A549 (cell line): ENCODE measurements at regions not wholly inside any gene's neighbourhood (a gene's known extent, or its start where the extent isn't known, plus 50 kb on each side); places are given as distances from the start of the nearest gene placed in this dataset.
A peak's percentile ranks its signal among the peaks of the same experiment; 100 is the strongest.

Experiments used
- ATAC-seq, 2 experiments: fragments of 200-7000 bp in 1 of 2; fragments of >200 bp in 1 of 2; cut with Nextera tagmentation in 1 of 2; cut with Tn5 transposase in 1 of 2; 3 replicates each; pipeline versions ENCODE4 v1.8.0 to v1.9.1; 2018 to 2020; ENCODE audit warnings: mild to moderate bottlenecking in 1 of 2, moderate library complexity in 1 of 2
- CTCF ChIA-PET: fragments of 300-600 bp; sonication (Branson Sonifier 250); formaldehyde crosslinking; extraction: SDS; loops from one replicate; lab custom pipeline; 2021; ENCODE audit warnings: antibody characterized with exemption, inconsistent platforms; lab: Yijun Ruan, JAX
- POLR2A ChIA-PET: fragments of 350-600 bp; formaldehyde crosslinking; extraction: SDS; loops from one replicate; lab custom pipeline; 2021; ENCODE audit warnings: antibody characterized with exemption, inconsistent platforms; lab: Yijun Ruan, JAX
- DNase-seq, 2 experiments: peaks; one replicate each; pipeline versions ENCODE4 v3.0.0 to v3.0.0-alpha.2; 2011 to 2016; ENCODE audit warnings: low read depth in 1 of 2, low spot score in 1 of 2
- FAIRE-seq: peaks from 2 replicates; lab custom pipeline; 2011; peaks lifted over from hg19 to GRCh38; lab: Jason Lieb, UNC
- H3K27ac ChIP-seq, 2 experiments: fragments of >200 bp; sonication (Bioruptor Twin); formaldehyde crosslinking; 3 replicates each; pipeline ENCODE4 v1.5.1; 2016 to 2017
- H3K4me1 ChIP-seq: fragments of >200 bp; sonication (Bioruptor Twin); formaldehyde crosslinking; 3 replicates; pipeline ENCODE4 v1.6.1; 2016
- H3K4me2 ChIP-seq: fragments of >200 bp; sonication (Bioruptor Twin); formaldehyde crosslinking; 3 replicates; pipeline ENCODE4 v1.6.1; 2016
- H3K4me3 ChIP-seq: fragments of >200 bp; sonication (Bioruptor Twin); formaldehyde crosslinking; 3 replicates; pipeline ENCODE4 v1.5.1; 2016
- H3K9me3 ChIP-seq: fragments of >200 bp; sonication (Bioruptor Twin); formaldehyde crosslinking; 3 replicates; pipeline ENCODE4 v1.6.1; 2016
- ATOH8 ChIP-seq: fragments of 250-450 bp; sonication (Bioruptor Pico); IDR thresholded peaks from 2 replicates; pipeline ENCODE4 v1.5.0; 2020; ENCODE audit warnings: low read depth, mild to moderate bottlenecking, moderate library complexity
- BHLHE40 ChIP-seq: IDR thresholded peaks from 2 replicates; pipeline ENCODE4 v1.6.1; 2012; ENCODE audit warnings: low read depth, low read length, inconsistent platforms
- EHF ChIP-seq: fragments of 250-450 bp; sonication (Bioruptor Pico); IDR thresholded peaks from 2 replicates; pipeline ENCODE4 v1.5.0; 2020; ENCODE audit warnings: mild to moderate bottlenecking
- EHMT2 ChIP-seq: fragments of 200-600 bp; sonication (generic); IDR thresholded peaks from 2 replicates; pipeline ENCODE4 v1.6.1; 2016; ENCODE audit warnings: antibody characterized with exemption, low read depth, mild to moderate bottlenecking, moderate library complexity
- EP300 ChIP-seq, 2 experiments: fragments of >200 bp; sonication (Bioruptor Twin); formaldehyde crosslinking; IDR thresholded peaks; 2 replicates in 1 of 2; 3 replicates in 1 of 2; pipeline ENCODE4 v1.6.1; 2016 to 2017
- ESRRA ChIP-seq: fragments of 150-350 bp; IDR thresholded peaks from 2 replicates; pipeline ENCODE4 v1.6.1; 2014; ENCODE audit warnings: mild to moderate bottlenecking, low read length, borderline replicate concordance
- FOSB ChIP-seq: fragments of 250-450 bp; sonication (Bioruptor Pico); IDR thresholded peaks from 2 replicates; pipeline ENCODE4 v1.5.0; 2020; ENCODE audit warnings: mild to moderate bottlenecking, moderate library complexity
- FOSL2 ChIP-seq, 2 experiments: fragments of 450-650 bp in 1 of 2; fragments of >200 bp in 1 of 2; sonication (Bioruptor Twin) in 1 of 2; formaldehyde crosslinking; IDR thresholded peaks; 2 replicates each; pipeline versions ENCODE4 v1.5.0 to v1.6.1; 2016 to 2020; ENCODE audit warnings: mild to moderate bottlenecking in 1 of 2, moderate library complexity in 1 of 2
- HOXB13 ChIP-seq: fragments of 250-450 bp; sonication (Bioruptor Pico); IDR thresholded peaks from 2 replicates; pipeline ENCODE4 v1.5.0; 2020; ENCODE audit warnings: low read depth, mild to moderate bottlenecking, moderate library complexity
- JUN ChIP-seq, 2 experiments: fragments of >200 bp; sonication (Bioruptor Twin); formaldehyde crosslinking; IDR thresholded peaks; 2 replicates in 1 of 2; 3 replicates in 1 of 2; pipeline ENCODE4 v1.6.1; 2016 to 2017
- KDM1A ChIP-seq: fragments of 200-600 bp; sonication (generic); IDR thresholded peaks from 2 replicates; pipeline ENCODE4 v1.6.1; 2016; ENCODE audit warnings: low read depth, mild to moderate bottlenecking
- MAFK ChIP-seq: fragments of 450-650 bp; IDR thresholded peaks from 2 replicates; pipeline ENCODE4 v1.6.1; 2014; ENCODE audit not compliant: partially characterized antibody
- MAZ ChIP-seq: fragments of 150-350 bp; IDR thresholded peaks from 2 replicates; pipeline ENCODE4 v1.6.1; 2014; ENCODE audit warnings: antibody characterized with exemption, low read depth, low read length, borderline replicate concordance
- MYC ChIP-seq: IDR thresholded peaks from 2 replicates; pipeline ENCODE4 v1.6.1; 2012; ENCODE audit warnings: mild to moderate bottlenecking, inconsistent platforms, low read length, improper control_type of control experiment, borderline replicate concordance
- NFE2L2 ChIP-seq: fragments of 150-350 bp; conservative IDR thresholded peaks from 2 replicates; pipeline ENCODE4 v1.6.1; 2014; ENCODE audit warnings: low read length
- NPAS2 ChIP-seq: fragments of 250-450 bp; sonication (Bioruptor Pico); IDR thresholded peaks from 2 replicates; pipeline ENCODE4 v1.8.0; 2022; ENCODE audit warnings: mild to moderate bottlenecking, moderate library complexity, borderline replicate concordance
- PHF8 ChIP-seq: fragments of 200-600 bp; sonication (generic); IDR thresholded peaks from 2 replicates; pipeline ENCODE4 v1.6.1; 2016; ENCODE audit warnings: low read depth, mild to moderate bottlenecking, antibody characterized with exemption, moderate library complexity, borderline replicate concordance
- RCOR1 ChIP-seq: fragments of 150-350 bp; IDR thresholded peaks from 2 replicates; pipeline ENCODE4 v1.6.1; 2014; ENCODE audit warnings: antibody characterized with exemption, low read length, low read depth
- RFX5 ChIP-seq: fragments of 450-650 bp; IDR thresholded peaks from 2 replicates; pipeline ENCODE4 v1.7.1; 2014; ENCODE audit warnings: antibody characterized with exemption, mild to moderate bottlenecking, moderate library complexity
- RNF2 ChIP-seq: fragments of 200-600 bp; sonication (generic); IDR thresholded peaks from 2 replicates; pipeline ENCODE4 v1.6.1; 2016; ENCODE audit warnings: low read depth, mild to moderate bottlenecking, antibody characterized with exemption, moderate library complexity, borderline replicate concordance
- TFCP2L1 ChIP-seq: fragments of 250-450 bp; sonication (Bioruptor Pico); IDR thresholded peaks from 2 replicates; pipeline ENCODE4 v1.5.0; 2021; ENCODE audit warnings: mild to moderate bottlenecking
- WGBS: methylation state at CpG from one replicate; pipeline ENCODE4 v1.1.6; 2017; ENCODE audit errors: missing lambda C conversion rate; 5-methylcytosine and 5-hydroxymethylcytosine counted together
- TF ChIP-seq, protein P1 (sequence below): fragments of 200-600 bp; sonication (generic); IDR thresholded peaks from 2 replicates; pipeline ENCODE4 v1.6.1; 2016; ENCODE audit warnings: antibody characterized with exemption, mild to moderate bottlenecking, moderate library complexity

- peaks cover 7% of the 10 kb centered on the region; the same call in 1 of the 3 replicates for H3K4me1 ChIP-seq
- DNase-seq: no peak
- no peak overlapping the region for H3K4me3 ChIP-seq
- peak overlapping the region; percentile 21; the same call in 1 of the 3 replicates for H3K4me2 ChIP-seq
- CTCF ChIA-PET: interaction anchor here (0.6 kb wide), 1 partner anchor 442 kb away, joined by 3 read pairs; no protein-coding TSS in a partner anchor
- H3K27ac ChIP-seq: no peak overlapping the region
- H3K9me3 ChIP-seq: no peaks in the 10 kb centered on the region
- no peak for TF ChIP-seq EHMT2
- POLR2A ChIA-PET: no interaction called here
- no peak for FAIRE-seq
- no peak for ATAC-seq
Observed at GRCh38 chr6:74585753-74586152, 620.1 kb downstream of the COL12A1 start.

DNA sequence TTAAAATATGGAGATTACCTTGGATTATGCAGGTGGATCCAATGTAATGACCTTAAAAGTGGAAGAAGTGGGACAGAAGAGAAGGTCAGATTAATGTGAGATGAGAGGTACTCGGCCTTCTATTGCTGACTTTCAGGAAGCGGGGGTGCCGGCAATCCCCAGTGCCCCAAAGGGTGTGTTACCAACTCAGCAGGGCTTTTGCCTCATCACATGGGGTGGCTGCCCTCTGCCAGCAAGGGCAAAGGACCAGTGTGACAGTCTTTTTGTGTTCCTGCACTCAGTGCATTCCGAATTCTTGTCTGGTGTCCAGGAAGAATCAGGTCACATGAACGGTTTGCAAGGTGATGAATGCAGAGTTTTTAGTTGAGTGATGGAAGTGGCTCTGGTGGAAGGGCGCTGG, 624.2 kb downstream of the COL12A1 start:
- Histone ChIP-seq H3K4me2 (no peak overlapping the region), H3K9me3 (no peaks in the 10 kb centered on the region), H3K27ac (no peak overlapping the region), H3K4me3 (no peak overlapping the region)
- CTCF ChIA-PET: no interaction called here
- WGBS: 76% methylated on average over 6 of the region's 6 CpGs
- ATAC-seq (no peak), DNase-seq (no peak)
- TF ChIP-seq RNF2: no peak
- no peak for TF ChIP-seq NPAS2 (CRISPR knock-in tag)
- no peak for TF ChIP-seq RCOR1
- TF ChIP-seq, all 56 proteins: peak for 0
- FAIRE-seq: no peak
- peaks cover 30% of the 10 kb centered on the region for H3K4me1 ChIP-seq
- POLR2A ChIA-PET: no interaction called here

GRCh38 chr6:74579794-74580193, 626.1 kb downstream of the COL12A1 start:
- POLR2A ChIA-PET: no interaction called here
- no peak for TF ChIP-seq PHF8
- TF ChIP-seq, all 56 proteins: peak for 0
- 80% methylated on average over 3 of the region's 3 CpGs for whole genome bisulfite sequencing
- Histone ChIP-seq H3K4me2 (0 out of 3 replicates have a peak overlapping the region, but pooled peaks have one; percentile 3), H3K4me1 (peaks cover 22% of the 10 kb centered on the region), H3K4me3 (no peak overlapping the region), H3K9me3 (no peaks in the 10 kb centered on the region), H3K27ac (no peak overlapping the region)
- ATAC-seq (no peak), DNase-seq (no peak), FAIRE-seq (no peak)
- CTCF ChIA-PET: no interaction called here

- no peak overlapping the region for H3K4me3 ChIP-seq
- CTCF ChIA-PET: no interaction called here
- peaks cover 22% of the 10 kb centered on the region for H3K4me1 ChIP-seq
- POLR2A ChIA-PET: no interaction called here
- H3K9me3 ChIP-seq: no peaks in the 10 kb centered on the region
- peak overlapping the region; percentile 30; the same call in 1 of the 3 replicates for H3K4me2 ChIP-seq
- 0 out of 6 replicates have a peak overlapping the region, but pooled peaks of 1 of the 2 experiments have one; percentile 15 for H3K27ac ChIP-seq
- ATAC-seq: no peak
- WGBS: 85% methylated on average over 2 of the region's 2 CpGs
- TF ChIP-seq TFCP2L1 (CRISPR knock-in tag) (no peak), NFE2L2 (no peak), ATOH8 (no peak), BHLHE40 (no peak), JUN (IDR thresholded peaks at IDR 0.05) (no peak), RCOR1 (no peak), MAZ (no peak), HOXB13 (CRISPR knock-in tag) (no peak), EP300 (IDR thresholded peaks at IDR 0.05) (no peak), MYC (no peak), EHF (CRISPR knock-in tag) (no peak), RFX5 (no peak), FOSL2 (IDR thresholded peaks at IDR 0.05) (no peak), FOSL2 (CRISPR knock-in tag; IDR thresholded peaks at IDR 0.05) (no peak), PHF8 (no peak), ESRRA (no peak), FOSB (CRISPR knock-in tag) (no peak), KDM1A (no peak), NPAS2 (CRISPR knock-in tag) (no peak), MAFK (no peak)
- TF ChIP-seq, protein P1, sequence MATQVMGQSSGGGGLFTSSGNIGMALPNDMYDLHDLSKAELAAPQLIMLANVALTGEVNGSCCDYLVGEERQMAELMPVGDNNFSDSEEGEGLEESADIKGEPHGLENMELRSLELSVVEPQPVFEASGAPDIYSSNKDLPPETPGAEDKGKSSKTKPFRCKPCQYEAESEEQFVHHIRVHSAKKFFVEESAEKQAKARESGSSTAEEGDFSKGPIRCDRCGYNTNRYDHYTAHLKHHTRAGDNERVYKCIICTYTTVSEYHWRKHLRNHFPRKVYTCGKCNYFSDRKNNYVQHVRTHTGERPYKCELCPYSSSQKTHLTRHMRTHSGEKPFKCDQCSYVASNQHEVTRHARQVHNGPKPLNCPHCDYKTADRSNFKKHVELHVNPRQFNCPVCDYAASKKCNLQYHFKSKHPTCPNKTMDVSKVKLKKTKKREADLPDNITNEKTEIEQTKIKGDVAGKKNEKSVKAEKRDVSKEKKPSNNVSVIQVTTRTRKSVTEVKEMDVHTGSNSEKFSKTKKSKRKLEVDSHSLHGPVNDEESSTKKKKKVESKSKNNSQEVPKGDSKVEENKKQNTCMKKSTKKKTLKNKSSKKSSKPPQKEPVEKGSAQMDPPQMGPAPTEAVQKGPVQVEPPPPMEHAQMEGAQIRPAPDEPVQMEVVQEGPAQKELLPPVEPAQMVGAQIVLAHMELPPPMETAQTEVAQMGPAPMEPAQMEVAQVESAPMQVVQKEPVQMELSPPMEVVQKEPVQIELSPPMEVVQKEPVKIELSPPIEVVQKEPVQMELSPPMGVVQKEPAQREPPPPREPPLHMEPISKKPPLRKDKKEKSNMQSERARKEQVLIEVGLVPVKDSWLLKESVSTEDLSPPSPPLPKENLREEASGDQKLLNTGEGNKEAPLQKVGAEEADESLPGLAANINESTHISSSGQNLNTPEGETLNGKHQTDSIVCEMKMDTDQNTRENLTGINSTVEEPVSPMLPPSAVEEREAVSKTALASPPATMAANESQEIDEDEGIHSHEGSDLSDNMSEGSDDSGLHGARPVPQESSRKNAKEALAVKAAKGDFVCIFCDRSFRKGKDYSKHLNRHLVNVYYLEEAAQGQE: no peak
- DNase-seq: no peak
- no peak for FAIRE-seq
Observed at GRCh38 chr6:74579047-74579446, 626.8 kb downstream of the COL12A1 start.
